Upper lobe of left lung (tissue), 4 donors: ENCODE measurements at regions not wholly inside any gene's neighbourhood (a gene's known extent, or its start where the extent isn't known, plus 50 kb on each side); places are given as distances from the start of the nearest gene placed in this dataset.

Experiments used
- CTCF ChIP-seq, 6 experiments: fragments of 450-650 bp in 4 of 6; fragments of 200-600 bp in 2 of 6; sonication (generic) in 2 of 6; IDR thresholded peaks; one replicate each; pipeline ENCODE4 v1.5.1; 2016 to 2019; ENCODE audit warnings: antibody characterized with exemption in 6 of 6
- EP300 ChIP-seq, 4 donors: sonication (generic); formaldehyde crosslinking; IDR thresholded peaks; one replicate each; pipeline ENCODE4 v1.5.1; 2017; ENCODE audit warnings: antibody characterized with exemption in 4 of 4, control low read depth in 2 of 4
- POLR2AphosphoS5 ChIP-seq, 2 donors: sonication (generic); formaldehyde crosslinking; IDR thresholded peaks; one replicate each; pipeline ENCODE4 v1.5.1; 2017; ENCODE audit warnings: antibody characterized with exemption in 2 of 2

GRCh38 chr5:26645659-26646058 is 392.7 kb downstream of the CDH9 start:
- no peak for TF ChIP-seq CTCF (IDR thresholded peaks at IDR 0.05)
- no peak for TF ChIP-seq EP300 (IDR thresholded peaks at IDR 0.05)
- TF ChIP-seq POLR2AphosphoS5 (IDR thresholded peaks at IDR 0.05) = no peak
